OCI-LY7 (cell line): ENCODE measurements at regions not wholly inside any gene's neighbourhood (a gene's known extent, or its start where the extent isn't known, plus 50 kb on each side); places are given as distances from the start of the nearest gene placed in this dataset.

Experiments used
- BruUV-seq: library from RNA; stranded (reverse); fragments of 400-500 nt; replicated peaks from 2 replicates; lab custom pipeline; 2021; lab: Mats Ljungman, UMichigan
- CTCF ChIA-PET: fragments of 300-600 bp; sonication (Branson Sonifier 250); formaldehyde crosslinking; loops from one replicate; lab custom pipeline; 2022; ENCODE audit warnings: antibody characterized with exemption; ENCODE audit not compliant: unreplicated experiment; lab: Charles Lee
- POLR2A ChIA-PET: fragments of 300-600 bp; sonication (Branson Sonifier 250); formaldehyde crosslinking; loops from one replicate; lab custom pipeline; 2022; ENCODE audit warnings: antibody characterized with exemption; lab: Charles Lee
- DNase-seq: peaks from one replicate; pipeline ENCODE4 v3.0.0-alpha.2; 2015; ENCODE audit warnings: low spot score
- H2AFZ ChIP-seq: fragments of 200-600 bp; sonication (generic), shearing (Covaris generic); 2 replicates; pipeline ENCODE4 v1.6.1; 2014; ENCODE audit warnings: mild to moderate bottlenecking, antibody characterized with exemption, low read length, moderate library complexity
- H3K27ac ChIP-seq: fragments of 200-600 bp; sonication (generic); 2 replicates; pipeline ENCODE4 v1.5.1; 2014; ENCODE audit warnings: mixed run types, low read depth, mild to moderate bottlenecking, moderate library complexity, low read length, inconsistent platforms; ENCODE audit not compliant: poor library complexity, severe bottlenecking
- H3K36me3 ChIP-seq: fragments of 200-600 bp; sonication (generic); 2 replicates; pipeline ENCODE4 v1.6.1; 2014; ENCODE audit warnings: mild to moderate bottlenecking, antibody characterized with exemption, low read length, moderate library complexity, mixed read lengths; ENCODE audit not compliant: insufficient read depth
- H3K4me1 ChIP-seq: fragments of 200-600 bp; sonication (generic); 2 replicates; pipeline ENCODE4 v1.5.1; 2014; ENCODE audit warnings: mild to moderate bottlenecking, low read length; ENCODE audit not compliant: insufficient read depth, poor library complexity, severe bottlenecking
- H3K4me2 ChIP-seq: fragments of 200-600 bp; sonication (generic); 2 replicates; pipeline ENCODE4 v1.6.1; 2014; ENCODE audit warnings: mild to moderate bottlenecking, low read length
- H3K4me3 ChIP-seq: fragments of 200-600 bp; sonication (generic); 2 replicates; pipeline ENCODE4 v1.5.1; 2014; ENCODE audit warnings: mild to moderate bottlenecking, low read depth, low read length; ENCODE audit not compliant: poor library complexity, severe bottlenecking
- H3K79me2 ChIP-seq: fragments of 200-600 bp; sonication (generic); 2 replicates; pipeline ENCODE4 v1.6.1; 2016; ENCODE audit warnings: low read depth, mild to moderate bottlenecking, low read length, moderate library complexity, mixed read lengths; ENCODE audit not compliant: insufficient read depth
- H3K9me2 ChIP-seq: fragments of 200-600 bp; sonication (generic); 2 replicates; pipeline ENCODE4 v1.6.1; 2016; ENCODE audit warnings: mild to moderate bottlenecking, low read length, mixed read lengths; ENCODE audit not compliant: insufficient read depth
- H3K9me3 ChIP-seq: fragments of 200-600 bp; sonication (generic); 2 replicates; pipeline ENCODE4 v1.6.1; 2014; ENCODE audit warnings: mild to moderate bottlenecking, mixed run types, low read length, mixed read lengths
- H4K20me1 ChIP-seq: fragments of 200-600 bp; sonication (generic); 2 replicates; pipeline ENCODE4 v1.6.1; 2014; ENCODE audit warnings: mild to moderate bottlenecking, antibody characterized with exemption, low read length, moderate library complexity, mixed read lengths; ENCODE audit not compliant: insufficient read depth
- EZH2phosphoT487 ChIP-seq: fragments of 200-600 bp; sonication (generic); IDR thresholded peaks from 2 replicates; pipeline ENCODE4 v1.6.1; 2018; ENCODE audit warnings: low read depth, borderline replicate concordance, mild to moderate bottlenecking, mixed run types, antibody characterized with exemption, low read length, moderate library complexity, mixed read lengths
- intact Hi-C: fragments of 100-400 bp; cut with micrococcal nuclease; formaldehyde crosslinking; loops from one replicate; pipeline ENCODE4 v1.10.0; 2022; ENCODE audit not compliant: unreplicated experiment
- TF ChIP-seq, protein P1 (sequence below): fragments of 200-600 bp; sonication (generic); conservative IDR thresholded peaks from 2 replicates; pipeline ENCODE4 v1.5.1; 2014; ENCODE audit warnings: mild to moderate bottlenecking, antibody characterized with exemption, low read length, moderate library complexity, mixed read lengths

DNA sequence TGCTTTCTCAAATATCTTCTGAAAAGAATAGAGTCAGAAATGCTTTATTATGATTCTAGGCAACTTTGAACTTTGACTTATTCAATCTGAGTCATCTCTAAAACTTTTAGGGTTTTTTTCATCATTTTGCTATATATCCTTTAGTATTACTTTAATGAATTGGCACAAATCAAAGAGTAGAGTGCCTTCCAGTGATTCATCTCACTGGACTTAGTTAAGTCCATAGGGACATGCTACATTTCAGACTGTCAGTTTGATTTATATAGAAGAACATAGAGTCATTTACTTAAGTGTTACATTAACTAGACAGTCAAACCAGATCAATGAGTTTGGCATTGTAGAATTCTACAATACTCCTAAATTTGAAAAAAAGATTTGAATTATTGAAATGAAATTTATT, 1235.7 kb upstream of the MAP3K7 start:
- BruUV-seq: no TSS peak
- no peaks in the 10 kb centered on the region for H3K9me3 ChIP-seq
- intact Hi-C loops: no loop called here
- H3K9me2 ChIP-seq: no peaks in the 10 kb centered on the region
- H3K27ac ChIP-seq: no peak overlapping the region
- H3K4me2 ChIP-seq: no peak overlapping the region
- no peaks in the 10 kb centered on the region for H3K79me2 ChIP-seq
- no peaks in the 10 kb centered on the region for H3K4me1 ChIP-seq
- no peaks in the 10 kb centered on the region for H4K20me1 ChIP-seq
- POLR2A ChIA-PET: interaction anchor here (0.6 to 0.7 kb wide), 2 partner anchors 277 to 1993 kb away, joined by 3 to 4 read pairs; no protein-coding TSS in a partner anchor
- no peak for DNase-seq
- TF ChIP-seq, protein P1, sequence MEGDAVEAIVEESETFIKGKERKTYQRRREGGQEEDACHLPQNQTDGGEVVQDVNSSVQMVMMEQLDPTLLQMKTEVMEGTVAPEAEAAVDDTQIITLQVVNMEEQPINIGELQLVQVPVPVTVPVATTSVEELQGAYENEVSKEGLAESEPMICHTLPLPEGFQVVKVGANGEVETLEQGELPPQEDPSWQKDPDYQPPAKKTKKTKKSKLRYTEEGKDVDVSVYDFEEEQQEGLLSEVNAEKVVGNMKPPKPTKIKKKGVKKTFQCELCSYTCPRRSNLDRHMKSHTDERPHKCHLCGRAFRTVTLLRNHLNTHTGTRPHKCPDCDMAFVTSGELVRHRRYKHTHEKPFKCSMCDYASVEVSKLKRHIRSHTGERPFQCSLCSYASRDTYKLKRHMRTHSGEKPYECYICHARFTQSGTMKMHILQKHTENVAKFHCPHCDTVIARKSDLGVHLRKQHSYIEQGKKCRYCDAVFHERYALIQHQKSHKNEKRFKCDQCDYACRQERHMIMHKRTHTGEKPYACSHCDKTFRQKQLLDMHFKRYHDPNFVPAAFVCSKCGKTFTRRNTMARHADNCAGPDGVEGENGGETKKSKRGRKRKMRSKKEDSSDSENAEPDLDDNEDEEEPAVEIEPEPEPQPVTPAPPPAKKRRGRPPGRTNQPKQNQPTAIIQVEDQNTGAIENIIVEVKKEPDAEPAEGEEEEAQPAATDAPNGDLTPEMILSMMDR: no peak
- TF ChIP-seq EZH2phosphoT487: no peak
- no peak overlapping the region for H3K4me3 ChIP-seq
- CTCF ChIA-PET: no interaction called here
- no peaks in the 10 kb centered on the region for H3K36me3 ChIP-seq
- no peak overlapping the region for H2AFZ ChIP-seq

DNA sequence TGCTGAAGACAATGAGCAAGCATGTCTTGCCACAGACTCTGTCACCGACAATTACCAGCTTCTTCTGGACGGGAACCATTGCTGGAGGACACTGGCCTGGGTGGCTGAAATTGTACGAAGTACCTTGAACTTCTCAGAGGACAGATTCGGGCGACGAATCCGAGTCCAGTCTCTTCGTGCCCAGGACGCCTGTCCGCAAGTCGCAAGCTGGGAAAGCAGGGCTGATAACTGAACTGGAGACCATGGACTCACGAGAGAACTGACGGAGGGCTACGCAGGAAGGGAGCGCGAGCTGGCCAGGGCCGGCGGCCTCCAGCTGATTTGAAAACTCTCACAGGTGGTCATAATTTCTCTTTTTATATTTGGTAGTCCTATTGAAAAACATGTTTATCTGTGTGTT, 1229.5 kb upstream of the MAP3K7 start:
- Histone ChIP-seq H3K36me3 (no peaks in the 10 kb centered on the region), H3K79me2 (no peaks in the 10 kb centered on the region), H3K27ac (no peak overlapping the region), H3K9me3 (no peaks in the 10 kb centered on the region), H3K4me1 (no peaks in the 10 kb centered on the region), H4K20me1 (no peaks in the 10 kb centered on the region), H3K4me3 (no peak overlapping the region), H3K4me2 (no peak overlapping the region), H2AFZ (no peak overlapping the region), H3K9me2 (no peaks in the 10 kb centered on the region)
- POLR2A ChIA-PET: no interaction called here
- CTCF ChIA-PET: no interaction called here
- no peak for TF ChIP-seq EZH2phosphoT487
- TF ChIP-seq, protein P1: no peak
- BruUV-seq: no TSS peak
- no peak for DNase-seq
- intact Hi-C loops: no loop called here

DNA sequence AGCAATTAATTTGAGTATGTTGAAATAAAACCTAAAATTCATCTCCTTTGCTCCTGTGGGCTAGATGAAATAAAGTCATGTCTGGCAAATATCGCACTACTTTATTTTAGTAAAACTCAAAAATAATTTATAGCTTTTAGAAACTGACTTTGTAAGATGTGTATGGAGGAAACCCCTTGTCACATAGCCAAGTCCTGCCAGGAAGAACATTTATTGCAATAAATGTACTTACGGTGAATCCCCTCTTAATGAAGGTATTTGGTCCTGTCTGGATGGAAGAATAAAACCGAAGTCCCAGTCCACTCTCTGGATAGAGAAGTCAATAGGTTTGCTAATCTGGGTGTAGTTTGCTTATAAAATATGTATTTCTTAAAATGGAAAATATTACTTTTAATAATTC, 1226.8 kb upstream of the MAP3K7 start:
- ChIA-PET CTCF (no interaction called here), POLR2A (interaction anchor here (1.3 kb wide), 1 partner anchor 14 kb away, joined by 3 read pairs; no protein-coding TSS in a partner anchor)
- no TSS peak for BruUV-seq

More for the DNA sequence above, 1226.8 kb upstream of the MAP3K7 start:
- H3K4me1 ChIP-seq: no peaks in the 10 kb centered on the region
- H2AFZ ChIP-seq: no peak overlapping the region
- no peaks in the 10 kb centered on the region for H3K36me3 ChIP-seq
- intact Hi-C loops: no loop called here
- H3K79me2 ChIP-seq: no peaks in the 10 kb centered on the region
- DNase-seq: no peak
- H3K4me3 ChIP-seq: no peak overlapping the region
- no peak overlapping the region for H3K4me2 ChIP-seq
- TF ChIP-seq EZH2phosphoT487: no peak
- TF ChIP-seq, protein P1: no peak
- H4K20me1 ChIP-seq: no peaks in the 10 kb centered on the region
- no peak overlapping the region for H3K27ac ChIP-seq
- no peaks in the 10 kb centered on the region for H3K9me3 ChIP-seq
- H3K9me2 ChIP-seq: no peaks in the 10 kb centered on the region
